ENCODE measurements at regions not wholly inside any gene's neighbourhood (a gene's known extent, or its start where the extent isn't known, plus 50 kb on each side); places are given as distances from the start of the nearest gene placed in this dataset.

DNA sequence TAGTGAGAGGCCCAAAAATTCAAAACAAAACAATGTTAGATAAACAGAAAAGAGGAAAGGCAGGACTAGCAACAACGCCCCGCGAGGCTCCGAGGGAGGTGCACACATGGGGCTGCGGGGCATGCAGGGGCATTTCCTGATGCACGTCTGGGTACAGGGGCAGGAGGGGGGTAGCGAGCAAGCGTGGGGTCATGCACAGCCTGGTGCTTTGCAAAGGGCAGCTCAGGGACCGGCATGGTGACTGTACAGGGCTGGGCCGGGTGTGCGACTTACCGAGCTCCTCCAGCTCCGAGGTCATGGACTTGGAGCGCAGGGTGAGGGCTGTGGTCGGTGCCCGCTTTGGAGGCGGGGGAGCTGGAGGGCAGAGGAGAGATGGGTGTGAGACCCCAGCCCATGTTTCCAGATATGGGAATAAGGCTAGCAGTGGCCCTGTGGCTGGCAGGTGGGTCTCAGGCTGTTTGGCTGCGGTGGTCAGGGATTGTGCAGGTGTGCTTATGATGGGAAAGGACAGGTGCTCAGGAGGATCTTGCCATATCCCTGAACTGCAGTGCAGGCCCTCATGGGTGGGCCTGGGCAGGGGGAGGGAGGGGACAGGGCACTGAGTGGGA, 103.7 kb downstream of the CTTN start:
- DNase-seq, result no peak

DNA sequence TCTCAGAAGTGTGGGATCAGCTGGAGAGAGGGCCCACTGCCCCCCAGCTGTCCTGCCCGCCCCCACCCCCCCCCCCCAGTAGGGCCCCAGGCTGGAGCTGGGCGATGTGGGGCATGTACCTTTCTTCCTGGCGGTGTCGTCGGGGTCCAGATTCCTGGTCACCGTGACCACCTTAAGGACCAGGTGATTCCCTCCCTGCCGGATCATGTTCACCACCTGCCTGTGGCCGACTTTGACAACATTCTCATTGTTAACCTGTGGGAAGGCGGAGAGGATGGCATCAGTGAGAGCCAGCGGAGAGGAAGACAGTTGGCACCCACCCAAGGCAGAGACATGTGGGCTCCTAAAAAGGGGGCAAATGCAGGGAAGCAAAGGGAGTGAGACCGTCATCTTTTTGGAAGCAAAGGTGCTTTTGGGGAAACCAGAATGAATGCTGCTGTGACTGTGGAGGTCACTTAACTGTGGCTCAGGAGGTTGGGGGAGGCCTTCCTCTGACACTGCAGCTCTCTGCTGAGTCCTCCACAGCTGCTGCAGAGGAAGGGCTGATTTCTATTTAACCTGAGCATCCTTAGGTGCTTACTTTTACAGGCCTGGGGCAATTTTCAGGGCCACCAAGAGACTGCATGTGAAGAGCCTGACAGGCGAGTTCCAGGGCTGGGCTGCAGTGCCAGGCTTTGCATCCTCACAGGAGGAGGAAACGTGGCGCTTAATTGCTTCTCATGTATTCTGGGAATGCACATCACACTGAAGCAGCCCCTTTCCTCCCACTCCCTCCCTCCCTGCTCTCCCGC, 104.5 kb downstream of the CTTN start:
- DNase-seq, result peak; percentile 47 to 80

DNA sequence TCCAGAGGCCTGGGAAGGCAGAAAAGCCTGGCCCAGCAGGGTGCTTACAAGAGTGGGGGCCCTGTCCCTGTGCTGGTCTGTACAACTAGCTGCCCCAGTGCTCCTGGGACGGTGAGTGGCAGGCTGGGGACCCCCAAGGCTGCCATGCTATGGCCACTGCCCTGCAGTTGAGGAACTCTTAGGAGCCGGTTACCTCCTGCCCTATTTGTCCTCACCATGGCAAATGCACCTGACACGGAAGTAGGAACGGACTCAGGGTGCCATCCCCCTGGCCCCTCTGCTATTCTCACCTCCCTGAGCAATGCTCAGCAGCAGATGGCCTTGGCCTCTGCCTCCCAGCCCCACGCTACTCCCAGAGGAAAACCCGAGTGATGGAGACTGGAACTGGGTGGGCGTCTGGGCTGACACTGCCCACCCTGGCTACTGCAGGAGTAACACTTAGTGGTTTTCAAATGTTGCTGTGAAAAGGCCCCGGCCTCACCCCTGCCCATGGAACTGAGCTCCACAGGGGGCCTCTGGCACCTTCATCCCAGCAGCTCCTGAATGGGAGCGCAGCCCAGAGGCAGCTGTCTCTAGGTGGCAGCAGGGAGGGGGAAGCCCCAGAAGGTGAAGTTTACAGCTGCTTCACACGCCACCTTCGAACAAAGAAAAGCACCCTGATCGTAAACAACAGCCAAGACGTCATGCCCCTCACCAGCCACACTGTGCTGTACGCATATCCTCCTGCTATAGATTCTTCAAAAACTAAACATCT, 105.3 kb downstream of the CTTN start:
- peak; percentile 55 to 81 for DNase-seq

DNA sequence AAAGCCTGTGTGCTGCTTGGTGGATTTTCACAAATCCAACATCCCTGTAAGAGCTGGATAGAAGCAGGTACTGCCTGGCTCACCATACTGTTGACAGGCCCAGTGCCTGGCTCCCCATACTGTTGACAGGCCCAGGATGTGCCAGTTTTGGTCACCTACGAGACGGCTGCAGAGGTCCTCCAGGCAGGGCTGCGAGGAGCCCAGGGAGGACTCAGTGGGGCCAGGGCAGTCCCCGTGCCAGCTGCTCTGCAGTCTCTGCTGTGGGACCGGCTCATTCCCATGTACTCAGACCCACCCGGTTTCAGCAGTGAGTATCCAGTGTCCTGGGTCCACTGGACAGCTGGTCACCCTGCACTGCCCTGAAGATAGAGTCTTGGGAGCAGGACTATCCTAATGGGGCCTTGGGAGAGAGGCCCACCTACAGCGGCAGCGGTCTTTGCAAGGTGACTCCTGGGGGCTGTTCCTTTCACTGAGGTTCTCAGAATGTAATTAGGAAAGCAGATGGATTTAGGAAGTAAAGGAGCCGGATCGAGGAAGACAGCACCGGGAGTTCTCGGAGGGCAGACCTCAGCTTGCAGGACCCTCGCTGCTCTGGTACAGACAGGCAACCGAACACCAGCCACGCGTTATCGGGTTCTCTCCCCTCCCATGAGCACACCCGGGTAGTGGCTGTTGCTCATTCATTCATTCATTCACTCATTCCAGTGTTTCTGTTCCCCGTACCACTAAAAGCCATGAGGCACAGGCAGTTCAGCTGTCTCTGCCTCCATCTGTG, 106.1 kb downstream of the CTTN start:
- DNase-seq, result no peak

DNA sequence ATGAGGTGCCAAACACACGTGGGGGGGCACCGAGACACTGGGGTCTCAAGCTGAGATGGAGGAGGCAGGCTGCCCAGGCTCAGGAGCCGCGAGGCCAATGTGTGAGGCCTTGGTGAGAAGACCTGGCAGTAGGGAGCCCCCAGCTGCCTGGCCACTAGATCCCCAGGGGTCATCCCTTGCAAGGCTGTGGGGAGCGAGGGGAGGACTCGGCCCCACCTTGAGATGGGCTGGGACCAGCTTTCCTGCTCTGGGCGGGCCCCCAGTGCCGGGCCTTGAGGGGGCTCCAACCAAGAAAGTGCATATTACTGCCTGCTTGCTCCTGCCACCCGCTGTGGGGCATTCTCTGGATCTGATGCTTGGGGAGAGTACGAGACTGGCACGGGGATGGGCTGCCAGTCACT, 107.0 kb downstream of the CTTN start:
- DNase-seq, result no peak

DNA sequence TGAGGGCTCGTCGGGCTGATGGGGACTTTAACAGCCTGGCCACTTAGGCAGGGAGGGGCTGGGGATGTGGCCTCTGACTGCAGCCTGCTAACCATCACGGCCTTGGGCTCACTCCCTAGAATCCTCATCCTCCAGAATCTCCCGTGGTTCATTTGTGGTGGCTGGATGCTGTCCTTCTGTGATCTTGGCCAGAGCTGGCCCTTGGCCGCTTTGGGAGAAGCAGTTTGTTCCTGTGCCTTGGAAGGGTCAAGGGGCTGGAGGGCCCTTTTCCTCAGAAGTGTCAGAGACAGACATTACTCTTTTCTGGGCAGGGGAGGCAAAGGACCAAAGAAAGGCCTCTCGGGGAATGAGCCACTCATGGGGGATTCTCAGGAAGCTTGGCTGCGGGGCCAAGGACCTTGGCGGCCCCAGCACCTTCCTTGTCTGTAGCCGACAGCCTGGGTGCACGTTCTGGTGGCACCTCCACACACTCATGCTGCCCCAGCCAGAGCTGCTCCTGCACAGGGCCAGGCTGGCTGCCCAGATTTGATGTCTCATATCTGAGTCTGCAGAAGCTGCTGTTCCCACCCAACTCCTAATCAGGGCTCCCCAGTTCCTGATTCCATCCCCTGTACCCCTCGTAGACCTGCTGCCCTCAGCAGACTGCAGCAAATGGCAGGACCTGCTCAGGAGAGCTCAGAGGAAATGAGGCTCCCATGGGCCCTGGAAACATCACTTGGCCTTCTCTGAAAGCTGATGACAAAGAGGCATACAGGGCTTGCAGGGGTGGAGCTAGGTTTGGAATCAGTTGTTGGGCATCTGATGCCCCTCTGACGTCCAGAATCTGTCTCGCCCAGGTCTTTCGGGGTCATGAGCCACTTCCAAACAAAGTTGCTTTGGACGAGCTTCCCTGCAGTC, 107.7 kb downstream of the CTTN start:
- no peak for DNase-seq

DNA sequence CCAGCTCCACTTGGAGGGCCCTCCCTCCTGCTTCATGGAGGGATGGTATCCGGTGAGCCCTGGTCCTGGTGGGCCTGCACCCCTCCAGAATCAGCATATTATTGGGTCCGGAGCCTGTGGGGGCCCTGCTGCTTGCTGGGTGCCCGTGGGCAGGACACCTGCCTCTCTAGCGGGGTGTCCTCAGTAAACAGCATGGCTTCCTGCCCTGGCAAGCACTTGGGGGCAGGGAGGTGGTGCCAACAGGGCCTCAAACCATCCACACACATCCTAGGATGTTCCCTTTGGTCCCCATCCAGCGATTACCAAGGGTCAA, 108.3 kb downstream of the CTTN start:
- no peak for DNase-seq

DNA sequence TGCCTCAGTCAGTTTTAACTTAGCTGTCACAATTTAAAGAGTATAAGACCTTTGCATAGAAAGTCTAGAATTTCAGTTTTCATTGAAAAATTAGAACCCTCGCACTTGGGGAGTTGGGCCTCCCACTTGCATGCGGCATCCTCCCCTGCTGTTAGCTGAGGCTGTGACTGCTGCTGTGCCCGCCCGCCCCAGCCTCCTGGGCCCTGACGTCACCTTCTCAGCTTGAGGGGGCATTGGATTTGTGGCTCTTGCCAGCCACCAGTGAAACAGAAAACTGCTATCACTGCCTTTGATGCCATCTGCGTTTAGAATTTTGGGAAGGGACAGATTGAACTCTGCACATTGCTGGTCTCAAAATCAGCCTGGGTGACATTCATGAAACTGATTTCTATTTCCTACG, 108.7 kb downstream of the CTTN start:
- no peak for DNase-seq

DNA sequence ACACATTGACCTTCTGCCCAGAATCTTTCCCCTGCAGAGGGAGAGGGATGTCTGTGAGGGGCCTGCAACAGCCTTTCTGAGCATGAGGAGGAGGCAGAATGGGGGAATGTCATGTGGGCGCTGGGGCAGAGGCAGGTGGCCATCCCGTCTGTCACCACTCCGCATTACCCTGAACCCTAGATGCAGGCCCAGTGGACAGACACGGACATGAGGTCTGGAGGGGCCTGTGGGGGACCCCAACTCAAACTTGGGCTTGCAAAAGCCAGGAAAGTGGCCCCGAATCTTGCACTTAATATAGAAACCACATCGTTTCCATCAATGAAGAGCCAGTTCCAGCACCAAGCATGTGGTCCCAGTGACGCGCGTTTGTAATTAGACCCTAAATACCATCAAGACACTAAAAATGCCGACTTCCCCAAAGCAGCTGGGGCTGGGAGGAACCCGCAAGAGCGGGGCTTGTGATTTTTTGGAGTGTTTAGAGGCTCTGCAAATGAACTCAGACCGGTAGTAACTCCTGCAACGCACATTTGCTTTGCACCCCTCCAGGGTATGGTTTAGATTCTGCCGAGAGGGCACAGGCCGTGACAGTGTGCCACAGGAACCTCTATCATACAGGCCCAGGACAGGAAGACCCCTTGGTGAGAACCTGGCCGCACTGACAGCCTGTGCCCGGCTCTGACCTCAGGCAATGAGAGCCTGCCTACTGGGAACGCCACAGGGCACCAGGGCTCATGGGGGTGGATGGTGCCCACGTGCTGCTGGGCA, 109.3 kb downstream of the CTTN start:
- DNase-seq, result no peak

DNA sequence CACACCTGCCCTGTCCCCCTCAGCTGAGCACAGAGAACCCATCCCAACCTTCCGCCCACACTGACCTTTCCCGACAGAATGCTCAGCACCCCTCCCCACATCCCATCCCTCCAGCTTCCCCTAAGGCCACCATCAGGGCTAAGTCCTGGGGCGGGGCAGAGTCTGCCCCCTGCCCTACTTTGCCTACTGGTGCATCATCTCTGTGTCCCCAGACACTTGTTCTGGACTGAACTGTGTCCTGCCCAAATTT, 109.8 kb downstream of the CTTN start:
- no peak for DNase-seq

DNA sequence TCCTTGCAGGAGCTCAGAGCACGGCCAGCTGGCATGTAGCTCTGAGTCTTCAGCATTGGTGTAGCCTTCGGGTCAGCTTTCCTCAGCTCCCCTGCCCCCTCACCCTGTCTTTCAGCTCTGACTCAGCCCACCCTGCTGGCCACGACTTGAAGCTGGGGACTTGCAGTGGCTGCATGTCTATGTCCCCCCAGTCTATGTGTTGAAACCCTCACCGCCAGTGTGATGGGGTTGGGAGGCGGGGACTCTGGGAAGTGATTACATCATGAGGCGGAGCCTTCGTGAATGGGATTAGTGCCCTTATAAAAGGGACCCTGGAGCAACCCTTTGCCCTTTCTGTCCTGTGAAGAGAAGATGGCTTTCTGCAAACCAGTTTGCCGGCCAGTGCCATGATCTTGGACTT, 111.1 kb downstream of the CTTN start:
- no peak for DNase-seq

DNA sequence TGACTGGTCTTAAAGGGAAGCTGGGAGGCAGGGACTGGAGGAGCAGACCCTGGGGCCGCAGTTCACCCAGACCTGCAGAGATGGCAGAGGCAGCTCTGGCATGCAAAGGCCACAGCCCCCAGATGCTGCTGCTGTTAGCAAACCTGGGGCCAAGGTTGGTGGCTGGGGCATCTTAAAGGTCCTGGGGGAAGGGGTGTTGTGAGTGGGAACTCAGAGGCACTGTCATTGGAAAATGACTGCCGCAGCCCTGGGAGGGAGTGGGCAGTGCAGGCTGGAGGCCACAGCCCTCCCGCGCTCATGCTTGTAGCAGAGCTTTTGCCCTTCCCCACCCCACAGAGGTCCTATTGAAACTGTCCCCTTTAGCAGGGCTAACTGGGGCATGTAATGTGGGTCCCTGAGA, 111.8 kb downstream of the CTTN start:
- DNase-seq, result no peak

DNA sequence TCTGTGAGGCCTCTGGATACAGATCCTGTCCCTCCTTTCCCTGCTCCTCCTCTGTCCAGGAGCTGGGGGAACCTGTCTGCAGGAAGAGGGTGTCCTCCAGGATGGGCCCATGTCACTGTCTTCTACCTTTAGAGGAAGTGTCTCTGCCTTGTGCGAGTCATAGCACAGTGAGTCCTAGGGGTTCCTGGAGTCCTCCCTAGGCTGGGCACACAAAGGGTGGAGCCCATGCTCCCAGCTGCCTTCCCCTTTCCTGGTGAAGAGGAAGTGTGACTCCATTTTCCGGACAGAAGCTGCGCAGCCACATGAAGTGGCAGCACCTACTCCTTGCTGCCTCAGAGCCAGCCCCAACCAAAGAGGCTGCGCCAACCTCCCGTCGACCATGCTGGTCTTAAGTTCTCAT, 112.2 kb downstream of the CTTN start:
- DNase-seq, result no peak

DNA sequence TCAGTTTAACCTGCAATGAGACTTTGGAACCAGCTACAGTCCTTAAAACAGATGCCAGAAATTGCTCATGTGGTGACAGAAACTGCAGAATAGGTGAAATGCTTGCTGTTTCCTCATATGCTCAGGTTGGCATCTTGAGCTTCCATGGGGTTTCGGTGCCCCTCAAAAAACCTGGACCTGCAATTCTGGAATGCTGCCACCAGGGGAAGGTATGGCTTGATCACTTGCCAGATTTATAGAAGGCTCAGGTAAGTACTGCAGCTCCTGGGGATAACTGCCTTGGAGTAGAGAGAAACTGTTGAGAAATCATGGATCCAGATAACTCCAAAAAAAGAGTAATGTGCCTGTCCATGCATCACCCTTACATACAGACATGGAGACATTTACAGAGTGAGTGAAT, 113.0 kb downstream of the CTTN start:
- DNase-seq, result no peak

DNA sequence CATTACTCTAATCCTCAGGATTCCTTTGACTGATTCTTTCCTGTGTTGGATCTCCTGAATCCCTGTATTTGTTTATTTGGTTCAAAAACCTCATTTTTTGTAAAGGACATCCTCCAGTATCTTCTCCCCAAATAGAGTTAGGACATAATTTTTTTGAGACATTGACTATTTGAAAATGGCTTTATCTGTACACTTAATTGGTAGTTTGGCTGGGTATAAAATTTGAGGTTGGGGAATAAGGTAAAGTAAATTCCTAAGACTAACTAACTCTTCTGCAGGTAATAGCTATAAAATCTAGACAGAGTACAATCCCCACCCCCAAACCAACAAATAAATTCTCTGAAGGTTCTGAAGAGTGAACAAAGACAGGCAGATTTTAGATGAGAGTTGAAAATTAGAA, 114.4 kb downstream of the CTTN start:
- no peak for DNase-seq

DNA sequence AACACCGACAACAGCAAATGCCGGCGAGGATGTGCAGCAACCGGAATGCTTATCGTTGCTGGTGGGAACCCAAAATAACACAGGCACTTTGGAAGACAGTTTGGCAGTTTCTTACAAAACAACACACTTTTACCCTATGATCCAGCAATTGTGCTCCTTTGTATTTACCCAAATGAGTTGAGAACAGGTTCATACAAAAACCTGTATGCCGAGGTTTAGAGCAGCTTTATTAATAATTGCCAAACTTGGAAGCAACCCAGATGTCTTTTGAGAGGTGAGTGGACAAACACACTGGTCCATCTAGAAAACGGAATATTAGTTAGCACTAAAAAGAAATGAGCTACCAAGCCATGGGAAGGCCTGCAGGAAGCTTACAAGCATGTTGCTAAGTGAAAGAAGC, 118.9 kb downstream of the CTTN start:
- no peak for DNase-seq

DNA sequence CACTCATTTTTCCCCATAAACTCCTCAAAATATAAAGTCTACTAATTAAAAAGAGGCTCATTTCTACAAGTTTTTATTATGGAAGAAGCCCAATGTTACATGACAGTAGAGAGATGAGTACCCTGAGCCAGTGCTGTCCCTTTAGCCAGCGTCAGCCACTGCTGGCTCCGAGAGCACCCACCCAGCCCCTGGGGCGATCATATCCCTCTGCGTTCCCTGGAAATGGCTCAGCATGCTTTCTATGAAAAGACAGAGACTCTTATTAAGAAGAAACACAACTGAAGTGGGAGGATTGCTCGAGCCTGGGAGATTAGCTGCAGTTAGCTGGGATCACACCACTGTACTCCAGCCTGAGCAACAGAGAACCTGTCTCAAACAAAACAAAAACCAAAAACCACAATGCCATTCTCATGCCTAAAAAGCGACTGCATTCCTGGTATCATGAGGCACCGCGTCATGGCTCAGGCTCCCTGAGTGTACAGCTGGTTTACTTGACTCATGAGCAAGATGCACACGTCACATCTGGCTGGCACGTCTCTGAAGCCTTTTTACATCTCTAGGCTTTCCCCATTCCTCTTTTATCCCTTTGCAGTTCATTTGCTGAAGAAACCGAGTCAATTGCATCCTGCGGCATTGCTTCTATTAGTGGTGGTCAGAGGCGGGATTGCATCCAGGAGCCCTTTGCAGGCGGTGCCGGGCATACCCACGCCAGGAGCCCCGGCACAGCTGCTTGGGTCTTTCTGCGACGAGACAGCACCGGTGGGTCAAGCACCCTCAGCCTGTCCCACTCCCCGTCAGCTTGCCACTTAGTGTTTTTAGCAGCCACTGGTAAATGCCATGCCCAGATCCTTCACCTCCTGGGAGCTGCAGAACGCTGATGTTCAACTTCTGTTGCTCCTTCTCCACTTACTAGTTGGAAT, 119.9 kb downstream of the CTTN start:
- no peak for DNase-seq

DNA sequence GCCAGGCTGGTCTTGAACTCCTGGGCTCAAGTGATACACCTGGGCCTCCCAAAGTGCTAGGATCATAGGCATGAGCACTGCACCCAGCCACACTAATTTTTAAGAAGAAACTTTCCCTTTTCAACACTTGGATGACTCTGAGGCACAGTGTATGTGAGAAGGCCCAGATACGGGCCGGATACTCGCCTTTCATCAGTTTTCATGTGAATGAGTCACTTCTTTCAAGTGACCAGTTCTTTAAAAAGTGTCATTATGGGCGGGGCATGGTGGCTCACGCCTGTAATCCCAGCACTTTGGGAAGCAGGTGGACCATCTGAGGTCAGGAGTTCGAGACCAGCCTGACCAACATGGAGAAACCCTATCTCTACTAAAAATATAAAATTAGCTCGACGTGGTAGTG, 120.8 kb downstream of the CTTN start:
- DNase-seq, result no peak

DNA sequence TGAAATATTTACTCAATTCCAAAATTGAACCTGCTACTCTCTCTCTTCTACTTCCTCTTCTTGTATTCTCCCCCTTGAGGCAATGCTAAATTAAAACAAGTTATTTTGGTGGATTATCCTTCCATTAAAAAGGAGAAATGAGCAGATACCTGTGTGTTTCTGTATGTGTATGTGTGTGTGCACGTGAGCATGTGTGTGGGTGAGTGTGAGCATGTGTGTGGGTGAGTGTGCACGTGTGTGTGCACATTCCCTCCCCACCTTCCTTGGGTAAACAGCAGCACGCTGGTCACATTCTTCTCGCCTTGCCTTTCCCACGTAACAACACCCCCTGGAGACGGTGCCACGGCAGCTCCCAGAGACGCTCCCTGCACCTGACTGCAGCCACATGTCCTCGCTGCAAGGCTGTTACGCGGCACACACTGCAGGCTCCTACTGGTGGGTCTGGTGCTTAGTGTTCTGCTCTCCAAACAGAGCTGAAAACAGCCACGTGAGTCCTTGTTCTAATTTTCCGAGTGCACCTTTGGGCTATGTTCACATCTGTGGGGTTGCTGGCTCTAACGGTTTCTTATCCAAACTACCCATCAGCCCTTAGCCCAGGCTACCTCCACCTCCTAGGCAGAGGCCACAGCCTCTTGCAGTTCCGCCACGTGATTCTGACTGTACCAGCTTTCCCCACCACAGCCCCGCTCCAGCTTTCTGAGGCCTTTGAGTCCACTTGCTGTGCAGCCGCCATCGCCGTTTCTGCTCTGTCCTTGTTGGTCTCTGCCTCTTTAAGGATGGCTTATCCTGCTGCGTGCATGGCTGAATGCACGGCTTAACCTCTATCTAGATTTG, 123.4 kb downstream of the CTTN start:
- DNase-seq, result no peak

DNA sequence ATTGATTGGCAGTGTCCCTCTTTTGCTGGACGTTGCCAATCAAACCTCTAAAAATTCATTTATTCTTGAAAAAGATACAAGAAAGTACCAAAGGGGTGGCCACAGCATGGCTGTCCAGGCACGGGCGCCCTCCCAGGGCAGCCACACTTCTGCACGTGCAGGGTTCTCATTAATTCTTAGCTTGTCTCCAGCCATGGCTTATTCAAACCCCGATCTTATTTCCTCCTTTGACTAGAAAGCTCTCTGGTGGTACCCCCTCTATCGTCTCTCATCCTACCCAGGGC, 123.9 kb downstream of the CTTN start:
- no peak for DNase-seq
